ENCODE measurements at regions not wholly inside any gene's neighbourhood (a gene's known extent, or its start where the extent isn't known, plus 50 kb on each side); places are given as distances from the start of the nearest gene placed in this dataset.
"Not testable (repeated sequence)": the region's sequence is repeated elsewhere in the genome, so short reads cannot be mapped to it uniquely, and the experiment has no call there.

GRCh38 chr3:95718168-95718567 lies 1096.2 kb upstream of the EPHA6 start:
- no peak for DNase-seq

GRCh38 chr3:95719481-95719880 lies 1094.9 kb upstream of the EPHA6 start:
- DNase-seq: no peak

GRCh38 chr3:95721938-95722337 lies 1092.5 kb upstream of the EPHA6 start:
- DNase-seq: no peak

GRCh38 chr3:95725770-95726169 lies 1088.6 kb upstream of the EPHA6 start:
- no peak for DNase-seq

- no peak for DNase-seq
Measured at GRCh38 chr3:95731753-95732152, 1082.6 kb upstream of the EPHA6 start.

- no peak for DNase-seq
Measured at GRCh38 chr3:95733336-95733735, 1081.1 kb upstream of the EPHA6 start.

- no peak for DNase-seq
Measured at GRCh38 chr3:95738045-95738444, 1076.3 kb upstream of the EPHA6 start.

GRCh38 chr3:95744896-95745295 lies 1069.5 kb upstream of the EPHA6 start:
- DNase-seq: not testable (repeated sequence)

- DNase-seq: no peak
Measured at GRCh38 chr3:95750097-95750496, 1064.3 kb upstream of the EPHA6 start.

GRCh38 chr3:95751509-95751908 lies 1062.9 kb upstream of the EPHA6 start:
- no peak for DNase-seq

- DNase-seq: no peak
Measured at GRCh38 chr3:95752199-95752598, 1062.2 kb upstream of the EPHA6 start.

GRCh38 chr3:95758707-95759106 lies 1055.7 kb upstream of the EPHA6 start:
- no peak for DNase-seq

GRCh38 chr3:95759614-95760301 lies 1054.6 kb upstream of the EPHA6 start:
- no peak for DNase-seq

- DNase-seq: no peak
Measured at GRCh38 chr3:95775486-95776094, 1038.8 kb upstream of the EPHA6 start.

- no peak for DNase-seq
Measured at GRCh38 chr3:95781598-95781997, 1032.8 kb upstream of the EPHA6 start.

- DNase-seq: no peak
Measured at GRCh38 chr3:95789111-95789510, 1025.3 kb upstream of the EPHA6 start.

- no peak for DNase-seq
Measured at GRCh38 chr3:95797081-95797480, 1017.3 kb upstream of the EPHA6 start.

- DNase-seq: no peak
Measured at GRCh38 chr3:95798628-95799027, 1015.8 kb upstream of the EPHA6 start.

- no peak for DNase-seq
Measured at GRCh38 chr3:95810462-95810861, 1003.9 kb upstream of the EPHA6 start.

GRCh38 chr3:95813244-95813643 lies 1001.1 kb upstream of the EPHA6 start:
- DNase-seq: no peak

- DNase-seq: no peak
Measured at GRCh38 chr3:95815828-95816227, 998.6 kb upstream of the EPHA6 start.

GRCh38 chr3:95826419-95826818 lies 988.0 kb upstream of the EPHA6 start:
- no peak for DNase-seq

- DNase-seq: no peak
Measured at GRCh38 chr3:95832146-95832545, 982.2 kb upstream of the EPHA6 start.

- DNase-seq: not testable (repeated sequence)
Measured at GRCh38 chr3:95860628-95861027, 953.8 kb upstream of the EPHA6 start.

GRCh38 chr3:95883801-95884200 lies 930.6 kb upstream of the EPHA6 start:
- no peak for DNase-seq

Measured in EL (cell line).